ENCODE measurements at regions not wholly inside any gene's neighbourhood (a gene's known extent, or its start where the extent isn't known, plus 50 kb on each side); places are given as distances from the start of the nearest gene placed in this dataset.
A peak's percentile ranks its signal among the peaks of the same experiment; 100 is the strongest.

DNA sequence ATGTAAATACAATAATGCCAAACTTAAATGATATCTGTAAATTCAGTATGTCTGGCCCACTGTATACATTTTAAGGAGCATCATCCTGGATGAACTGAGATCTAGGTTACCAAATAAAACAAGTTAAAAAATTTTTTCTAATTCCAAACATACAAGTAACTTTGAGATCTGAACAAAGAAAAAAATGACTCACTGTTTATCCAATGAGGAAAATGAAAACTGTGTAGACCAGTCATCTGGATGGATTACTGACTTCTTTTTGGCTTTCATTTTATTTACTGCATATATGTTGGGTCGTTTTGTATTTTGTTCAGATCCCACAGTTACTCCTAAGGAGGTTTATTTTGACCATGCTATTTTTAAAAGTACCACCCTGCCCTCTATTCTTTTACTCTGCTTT is 189.8 kb downstream of the RBM43 start (continued):
- TF ChIP-seq, protein P1, sequence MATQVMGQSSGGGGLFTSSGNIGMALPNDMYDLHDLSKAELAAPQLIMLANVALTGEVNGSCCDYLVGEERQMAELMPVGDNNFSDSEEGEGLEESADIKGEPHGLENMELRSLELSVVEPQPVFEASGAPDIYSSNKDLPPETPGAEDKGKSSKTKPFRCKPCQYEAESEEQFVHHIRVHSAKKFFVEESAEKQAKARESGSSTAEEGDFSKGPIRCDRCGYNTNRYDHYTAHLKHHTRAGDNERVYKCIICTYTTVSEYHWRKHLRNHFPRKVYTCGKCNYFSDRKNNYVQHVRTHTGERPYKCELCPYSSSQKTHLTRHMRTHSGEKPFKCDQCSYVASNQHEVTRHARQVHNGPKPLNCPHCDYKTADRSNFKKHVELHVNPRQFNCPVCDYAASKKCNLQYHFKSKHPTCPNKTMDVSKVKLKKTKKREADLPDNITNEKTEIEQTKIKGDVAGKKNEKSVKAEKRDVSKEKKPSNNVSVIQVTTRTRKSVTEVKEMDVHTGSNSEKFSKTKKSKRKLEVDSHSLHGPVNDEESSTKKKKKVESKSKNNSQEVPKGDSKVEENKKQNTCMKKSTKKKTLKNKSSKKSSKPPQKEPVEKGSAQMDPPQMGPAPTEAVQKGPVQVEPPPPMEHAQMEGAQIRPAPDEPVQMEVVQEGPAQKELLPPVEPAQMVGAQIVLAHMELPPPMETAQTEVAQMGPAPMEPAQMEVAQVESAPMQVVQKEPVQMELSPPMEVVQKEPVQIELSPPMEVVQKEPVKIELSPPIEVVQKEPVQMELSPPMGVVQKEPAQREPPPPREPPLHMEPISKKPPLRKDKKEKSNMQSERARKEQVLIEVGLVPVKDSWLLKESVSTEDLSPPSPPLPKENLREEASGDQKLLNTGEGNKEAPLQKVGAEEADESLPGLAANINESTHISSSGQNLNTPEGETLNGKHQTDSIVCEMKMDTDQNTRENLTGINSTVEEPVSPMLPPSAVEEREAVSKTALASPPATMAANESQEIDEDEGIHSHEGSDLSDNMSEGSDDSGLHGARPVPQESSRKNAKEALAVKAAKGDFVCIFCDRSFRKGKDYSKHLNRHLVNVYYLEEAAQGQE (IDR thresholded peaks at IDR 0.05; ENCODE audit: low read depth): no peak
- no peak for TF ChIP-seq JUND (IDR thresholded peaks at IDR 0.05)
- no peak for TF ChIP-seq SRF (IDR thresholded peaks at IDR 0.05; ENCODE audit: low read depth)
- no peak for TF ChIP-seq CEBPB (IDR thresholded peaks at IDR 0.05; ENCODE audit: low read depth)
- TF ChIP-seq EZH2phosphoT487 (IDR thresholded peaks at IDR 0.05; ENCODE audit: borderline replicate concordance): no peak
- no peak for TF ChIP-seq CBX3 (IDR thresholded peaks at IDR 0.05; ENCODE audit: low read depth)
- TF ChIP-seq FOSL1 (IDR thresholded peaks at IDR 0.05; ENCODE audit: low read depth): no peak
- no peak for TF ChIP-seq EGR1 (IDR thresholded peaks at IDR 0.05; ENCODE audit: low read depth)
- TF ChIP-seq ZNF274 (IDR thresholded peaks at IDR 0.05; ENCODE audit: low read depth, low read length): no peak
- TF ChIP-seq, protein P2, sequence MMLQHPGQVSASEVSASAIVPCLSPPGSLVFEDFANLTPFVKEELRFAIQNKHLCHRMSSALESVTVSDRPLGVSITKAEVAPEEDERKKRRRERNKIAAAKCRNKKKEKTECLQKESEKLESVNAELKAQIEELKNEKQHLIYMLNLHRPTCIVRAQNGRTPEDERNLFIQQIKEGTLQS (IDR thresholded peaks at IDR 0.05): no peak

DNA sequence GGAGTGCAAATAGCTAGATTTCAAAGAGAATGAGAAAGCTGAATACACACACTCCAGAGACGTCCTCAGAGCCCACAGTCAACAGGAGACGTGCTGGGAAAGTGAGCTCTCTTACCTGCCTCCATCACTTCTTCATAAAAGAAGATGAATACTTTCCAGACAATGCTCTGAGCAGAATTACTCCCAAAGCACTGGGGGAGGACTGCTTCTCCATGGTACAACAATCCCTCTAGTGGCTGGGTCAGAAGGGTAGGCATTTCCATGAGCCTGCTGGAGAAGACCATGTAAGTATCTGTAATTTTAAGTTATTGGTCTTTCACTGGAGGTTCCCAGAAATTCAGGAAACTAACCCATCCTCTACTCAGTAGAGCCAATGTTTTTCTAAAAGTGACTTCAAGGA is 190.3 kb downstream of the RBM43 start:
- peak; percentile 83 for ATAC-seq
- CTCF ChIA-PET: interaction anchor here (1.1 to 1.5 kb wide), 2 partner anchors 8 to 19 kb away, joined by 3 read pairs; no protein-coding TSS in a partner anchor
- TF ChIP-seq, protein P3, sequence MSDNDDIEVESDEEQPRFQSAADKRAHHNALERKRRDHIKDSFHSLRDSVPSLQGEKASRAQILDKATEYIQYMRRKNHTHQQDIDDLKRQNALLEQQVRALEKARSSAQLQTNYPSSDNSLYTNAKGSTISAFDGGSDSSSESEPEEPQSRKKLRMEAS (IDR thresholded peaks at IDR 0.05): no peak
- TF ChIP-seq RAD21 (IDR thresholded peaks at IDR 0.05; ENCODE audit: low read depth): peak; percentile 47
- TF ChIP-seq, protein P2 (IDR thresholded peaks at IDR 0.05): no peak
- TF ChIP-seq, protein P4, sequence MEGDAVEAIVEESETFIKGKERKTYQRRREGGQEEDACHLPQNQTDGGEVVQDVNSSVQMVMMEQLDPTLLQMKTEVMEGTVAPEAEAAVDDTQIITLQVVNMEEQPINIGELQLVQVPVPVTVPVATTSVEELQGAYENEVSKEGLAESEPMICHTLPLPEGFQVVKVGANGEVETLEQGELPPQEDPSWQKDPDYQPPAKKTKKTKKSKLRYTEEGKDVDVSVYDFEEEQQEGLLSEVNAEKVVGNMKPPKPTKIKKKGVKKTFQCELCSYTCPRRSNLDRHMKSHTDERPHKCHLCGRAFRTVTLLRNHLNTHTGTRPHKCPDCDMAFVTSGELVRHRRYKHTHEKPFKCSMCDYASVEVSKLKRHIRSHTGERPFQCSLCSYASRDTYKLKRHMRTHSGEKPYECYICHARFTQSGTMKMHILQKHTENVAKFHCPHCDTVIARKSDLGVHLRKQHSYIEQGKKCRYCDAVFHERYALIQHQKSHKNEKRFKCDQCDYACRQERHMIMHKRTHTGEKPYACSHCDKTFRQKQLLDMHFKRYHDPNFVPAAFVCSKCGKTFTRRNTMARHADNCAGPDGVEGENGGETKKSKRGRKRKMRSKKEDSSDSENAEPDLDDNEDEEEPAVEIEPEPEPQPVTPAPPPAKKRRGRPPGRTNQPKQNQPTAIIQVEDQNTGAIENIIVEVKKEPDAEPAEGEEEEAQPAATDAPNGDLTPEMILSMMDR (IDR thresholded peaks at IDR 0.05 in 2 of 3, conservative IDR thresholded peaks at IDR 0.05 in 1 of 3; ENCODE audit: borderline replicate concordance in 1 of 3, insufficient read depth in 1 of 3, low read depth in 2 of 3, low read length in 2 of 3): peak; percentile 3 to 44 (median 40); a peak in 3 of 6 replicates

More for the DNA sequence above, 190.3 kb downstream of the RBM43 start:
- H3K9me2 ChIP-seq (ENCODE audit: insufficient read depth): no peaks in the 10 kb centered on the region
- no peak overlapping the region for H3K4me3 ChIP-seq (replicated peaks in 1 of 2; ENCODE audit: low read depth in 1 of 2, low read length in 2 of 2)
- no peak overlapping the region for H3K4me2 ChIP-seq (ENCODE audit: low read length)
- H4K20me1 ChIP-seq (ENCODE audit: insufficient read depth): no peaks in the 10 kb centered on the region
- H3K27ac ChIP-seq (ENCODE audit: low read depth, low read length): no peak overlapping the region
- no peaks in the 10 kb centered on the region for H3K9me3 ChIP-seq (ENCODE audit: control insufficient read depth in 1 of 2, insufficient read depth in 1 of 2, low read depth in 1 of 2, low read length in 2 of 2)
- no peak overlapping the region for H3K9ac ChIP-seq (ENCODE audit: low read length)
- no peak overlapping the region for H2AFZ ChIP-seq (ENCODE audit: low read depth, low read length, poor library complexity, severe bottlenecking)
- peak; percentile 10 for DNase-seq (ENCODE audit: low read depth, low spot score)
- no peaks in the 10 kb centered on the region for H3K4me1 ChIP-seq (ENCODE audit: control insufficient read depth in 1 of 2, insufficient read depth in 2 of 2, low read length in 2 of 2)
- RAD21 ChIA-PET (ENCODE audit: low non-redundant PET in 1 of 2, low total read pairs in 2 of 2, uncharacterized antibody in 2 of 2, unreplicated experiment in 2 of 2): no interaction called here
- H3K27me3 ChIP-seq (ENCODE audit: insufficient read depth, low read length): no peaks in the 10 kb centered on the region
- no peaks in the 10 kb centered on the region for H3K36me3 ChIP-seq (ENCODE audit: control insufficient read depth in 1 of 2, insufficient read depth in 2 of 2, low read length in 2 of 2)
- POLR2A ChIA-PET: no interaction called here
- BruUV-seq (replicated peaks): no TSS peak
- intact Hi-C loops (cut with micrococcal nuclease): no loop called here
- H3K79me2 ChIP-seq (ENCODE audit: insufficient read depth, low read length): no peaks in the 10 kb centered on the region
